Prostate gland (tissue), 2 donors: ENCODE measurements at regions not wholly inside any gene's neighbourhood (a gene's known extent, or its start where the extent isn't known, plus 50 kb on each side); places are given as distances from the start of the nearest gene placed in this dataset.

Source experiments
- DNase-seq: peaks from one replicate; pipeline ENCODE4 v3.0.0-alpha.2; 2019; ENCODE audit warnings: low spot score
- H3K27ac ChIP-seq, 2 donors: fragments of 200-600 bp; sonication (generic); 2 replicates each; pipeline ENCODE4 v1.5.1; 2017 to 2019
- H3K27me3 ChIP-seq: fragments of 200-600 bp; sonication (generic); replicated peaks from 2 replicates; pipeline ENCODE4 v1.5.1; 2019; ENCODE audit not compliant: insufficient read depth
- H3K36me3 ChIP-seq, 2 donors: fragments of 200-600 bp; sonication (generic); 1 replicate in 1 of 2; 2 replicates in 1 of 2; pipeline versions ENCODE4 v1.5.1 to v1.8.1; 2017 to 2019
- H3K4me1 ChIP-seq: fragments of 200-600 bp; sonication (generic); replicated peaks from 2 replicates; pipeline ENCODE4 v1.5.1; 2019
- H3K4me3 ChIP-seq, 2 donors: fragments of 200-600 bp; sonication (generic); 2 replicates each; pipeline ENCODE4 v1.5.1; 2017 to 2019
- H3K9me3 ChIP-seq: fragments of 200-600 bp; sonication (generic); 2 replicates; pipeline ENCODE4 v1.5.1; 2017
- CTCF ChIP-seq, 4 experiments: fragments of 200-600 bp in 2 of 4; fragments of 450-650 bp in 2 of 4; sonication (generic) in 2 of 4; IDR thresholded peaks; 1 replicate in 3 of 4; 2 replicates in 1 of 4; pipeline ENCODE4 v1.5.1; 2016 to 2019; ENCODE audit warnings: antibody characterized with exemption in 4 of 4, mild to moderate bottlenecking in 2 of 4, moderate library complexity in 2 of 4
- POLR2A ChIP-seq: fragments of 450-650 bp; IDR thresholded peaks from one replicate; pipeline ENCODE4 v1.6.1; 2016; ENCODE audit warnings: antibody characterized with exemption, mild to moderate bottlenecking
- POLR2AphosphoS5 ChIP-seq: sonication (generic); formaldehyde crosslinking; IDR thresholded peaks from one replicate; pipeline ENCODE4 v1.6.1; 2017; ENCODE audit warnings: antibody characterized with exemption
- WGBS: methylation state at CpG from one replicate; pipeline ENCODE4 v1.1.5; 2018; 5-methylcytosine and 5-hydroxymethylcytosine counted together
- intact Hi-C: fragments of 100-400 bp; cut with DNase I; formaldehyde crosslinking; loops from one replicate; pipeline ENCODE4 v1.14.2; 2022

GRCh38 chr12:34295366-34296142, 273.3 kb downstream of the ALG10 start:
- no peak for DNase-seq
- intact Hi-C loops, result no loop called here
- no peak for TF ChIP-seq POLR2A
- H3K4me1 ChIP-seq, result no peaks in the 10 kb centered on the region
- no peak overlapping the region for H3K4me3 ChIP-seq
- no peak overlapping the region for H3K27ac ChIP-seq
- WGBS, result 79% methylated on average over 31 of the region's 31 CpGs
- no peaks in the 10 kb centered on the region for H3K36me3 ChIP-seq
- no peaks in the 10 kb centered on the region for H3K27me3 ChIP-seq
- H3K9me3 ChIP-seq, result no peaks in the 10 kb centered on the region

GRCh38 chr12:34296143-34297041, 274.1 kb downstream of the ALG10 start:
- Histone ChIP-seq H3K4me1 (no peaks in the 10 kb centered on the region), H3K36me3 (no peaks in the 10 kb centered on the region), H3K27me3 (no peaks in the 10 kb centered on the region), H3K4me3 (no peak overlapping the region), H3K9me3 (no peaks in the 10 kb centered on the region), H3K27ac (no peak overlapping the region)
- intact Hi-C loops, result no loop called here
- WGBS, result 68% methylated on average over 30 of the region's 30 CpGs
- DNase-seq, result no peak
- no peak for TF ChIP-seq POLR2AphosphoS5
- TF ChIP-seq CTCF (IDR thresholded peaks at IDR 0.05), result no peak
- no peak for TF ChIP-seq POLR2A

DNA sequence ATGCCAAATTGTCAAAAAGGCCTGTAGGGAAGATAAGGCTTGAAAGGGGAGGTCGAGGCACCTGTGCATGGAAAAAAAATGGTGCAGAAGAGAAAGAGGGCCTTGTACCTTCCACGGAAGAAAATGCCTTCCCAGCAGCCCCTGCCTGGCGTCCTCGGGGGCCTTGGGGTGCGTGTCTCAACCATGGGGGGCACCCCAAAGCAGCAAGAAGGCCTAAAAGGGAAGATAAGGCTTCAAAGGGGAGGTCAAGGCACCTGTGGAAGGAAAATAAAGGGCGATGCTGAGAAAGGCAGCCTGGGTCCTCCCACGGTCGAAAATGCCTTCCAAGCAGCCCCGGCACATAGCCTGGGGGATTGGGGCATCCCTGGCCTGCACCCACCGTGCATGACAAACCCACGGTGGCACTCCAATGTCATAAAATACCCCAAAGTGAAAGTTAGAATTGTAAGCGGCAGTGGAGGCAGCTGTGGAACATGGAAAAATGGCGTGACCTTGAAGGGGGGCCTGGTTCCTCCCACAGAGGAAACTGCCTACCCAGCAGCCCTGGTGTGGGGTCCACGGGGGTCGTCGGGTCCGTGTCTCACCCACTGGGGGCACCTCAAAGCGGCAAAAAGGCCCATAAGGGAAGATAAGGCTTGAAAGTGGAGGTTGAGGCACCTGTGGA, 275.0 kb downstream of the ALG10 start:
- intact Hi-C loops, result no loop called here
- Histone ChIP-seq H3K4me1 (no peaks in the 10 kb centered on the region), H3K27ac (no peak overlapping the region), H3K9me3 (no peaks in the 10 kb centered on the region), H3K4me3 (no peak overlapping the region), H3K36me3 (no peaks in the 10 kb centered on the region), H3K27me3 (no peaks in the 10 kb centered on the region)
- 62% methylated on average over 18 of the region's 18 CpGs for WGBS
- TF ChIP-seq CTCF (IDR thresholded peaks at IDR 0.05) (no peak), POLR2AphosphoS5 (no peak), POLR2A (no peak)
- no peak for DNase-seq

DNA sequence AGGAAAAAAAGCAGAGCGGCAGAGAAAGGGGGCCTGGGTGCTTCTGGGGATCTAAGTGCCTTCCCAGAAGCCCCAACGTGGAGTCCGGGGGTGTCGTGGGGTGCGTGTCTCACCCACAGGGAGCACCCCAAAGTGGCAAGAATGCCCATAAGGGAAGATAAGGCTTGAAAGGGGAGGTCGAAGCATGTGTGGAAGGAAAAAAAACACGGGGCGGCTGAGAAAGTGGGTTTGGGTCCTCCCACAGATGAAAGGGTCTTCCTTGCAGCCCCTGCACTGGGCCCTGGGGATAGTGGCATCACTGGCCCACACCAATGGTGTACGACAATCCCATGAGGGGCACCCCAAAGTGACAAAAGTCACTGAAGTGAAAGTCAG, 275.5 kb downstream of the ALG10 start:
- no peak overlapping the region for H3K4me3 ChIP-seq
- H3K27ac ChIP-seq, result no peak overlapping the region
- 70% methylated on average over 9 of the region's 9 CpGs for WGBS
- H3K4me1 ChIP-seq, result no peaks in the 10 kb centered on the region
- intact Hi-C loops, result no loop called here
- no peak for DNase-seq
- H3K9me3 ChIP-seq, result no peaks in the 10 kb centered on the region
- no peaks in the 10 kb centered on the region for H3K27me3 ChIP-seq
- no peaks in the 10 kb centered on the region for H3K36me3 ChIP-seq
- no peak for TF ChIP-seq POLR2AphosphoS5
- no peak for TF ChIP-seq CTCF (IDR thresholded peaks at IDR 0.05)
- TF ChIP-seq POLR2A, result no peak

- TF ChIP-seq CTCF (IDR thresholded peaks at IDR 0.05), result no peak
- TF ChIP-seq POLR2AphosphoS5, result no peak
- no peak for TF ChIP-seq POLR2A
- 69% methylated on average over 28 of the region's 28 CpGs for WGBS
- no peaks in the 10 kb centered on the region for H3K36me3 ChIP-seq
- intact Hi-C loops, result no loop called here
- H3K9me3 ChIP-seq, result no peaks in the 10 kb centered on the region
- no peak overlapping the region for H3K27ac ChIP-seq
- H3K27me3 ChIP-seq, result no peaks in the 10 kb centered on the region
- no peaks in the 10 kb centered on the region for H3K4me1 ChIP-seq
- no peak for DNase-seq
- no peak overlapping the region for H3K4me3 ChIP-seq
Observed at GRCh38 chr12:34298176-34298970, 276.1 kb downstream of the ALG10 start.
